Liver (tissue), 8 donors: ENCODE measurements at regions not wholly inside any gene's neighbourhood (a gene's known extent, or its start where the extent isn't known, plus 50 kb on each side); places are given as distances from the start of the nearest gene placed in this dataset.

Experiments
- DNase-seq: peaks from one replicate; pipeline ENCODE4 v3.0.0-alpha.2; 2017; ENCODE audit warnings: low spot score
- H3K27ac ChIP-seq, 2 donors: one replicate each; pipeline ENCODE4 v1.7.0; 2013; ENCODE audit warnings: inconsistent platforms in 2 of 2, low read length in 2 of 2, control low read depth in 1 of 2, low read depth in 1 of 2, mild to moderate bottlenecking in 1 of 2
- H3K27me3 ChIP-seq, 4 donors: one replicate each; pipeline versions ENCODE4 v1.6.1 to v1.7.0; 2013; ENCODE audit warnings: low read length in 3 of 4, inconsistent platforms in 1 of 4, mild to moderate bottlenecking in 1 of 4, moderate library complexity in 1 of 4; ENCODE audit not compliant: control insufficient read depth in 4 of 4, insufficient read depth in 4 of 4
- H3K36me3 ChIP-seq, 4 donors: one replicate each; pipeline versions ENCODE4 v1.6.1 to v1.7.0; 2013; ENCODE audit warnings: low read length in 3 of 4, mild to moderate bottlenecking in 3 of 4, low read depth in 1 of 4, moderate library complexity in 1 of 4; ENCODE audit not compliant: control insufficient read depth in 4 of 4, insufficient read depth in 3 of 4
- H3K4me1 ChIP-seq, 4 donors: one replicate each; pipeline versions ENCODE4 v1.6.1 to v1.7.0; 2013; ENCODE audit warnings: low read length in 3 of 4, mild to moderate bottlenecking in 3 of 4, moderate library complexity in 1 of 4; ENCODE audit not compliant: control insufficient read depth in 4 of 4, insufficient read depth in 4 of 4
- H3K4me3 ChIP-seq, 3 donors: one replicate each; pipeline versions ENCODE4 v1.6.1 to v1.7.0; 2013; ENCODE audit warnings: low read length in 3 of 3, control low read depth in 1 of 3, low read depth in 1 of 3, mild to moderate bottlenecking in 1 of 3
- H3K9ac ChIP-seq, 2 donors: one replicate each; pipeline ENCODE4 v1.7.0; 2013; ENCODE audit warnings: low read length in 2 of 2, mild to moderate bottlenecking in 2 of 2, moderate library complexity in 2 of 2, control low read depth in 1 of 2, low read depth in 1 of 2
- H3K9me3 ChIP-seq, 4 donors: one replicate each; pipeline versions ENCODE4 v1.6.1 to v1.7.0; 2013; ENCODE audit warnings: low read length in 3 of 4; ENCODE audit not compliant: control insufficient read depth in 4 of 4
- ATF3 ChIP-seq: IDR thresholded peaks from 2 replicates; pipeline ENCODE4 v1.6.1; 2016; ENCODE audit warnings: antibody characterized with exemption
- EGR1 ChIP-seq, 2 donors: IDR thresholded peaks; 2 replicates each; pipeline ENCODE4 v1.6.1; 2016 to 2018; ENCODE audit warnings: antibody characterized with exemption in 2 of 2, low read depth in 2 of 2
- FOXA1 ChIP-seq: IDR thresholded peaks from 2 replicates; pipeline ENCODE4 v1.6.1; 2016; ENCODE audit warnings: antibody characterized with exemption
- FOXA2 ChIP-seq: IDR thresholded peaks from 2 replicates; pipeline ENCODE4 v1.6.1; 2016; ENCODE audit warnings: antibody characterized with exemption
- GABPA ChIP-seq, 2 donors: IDR thresholded peaks in 1 of 2; conservative IDR thresholded peaks in 1 of 2; 2 replicates each; pipeline ENCODE4 v1.6.1; 2016; ENCODE audit warnings: antibody characterized with exemption in 2 of 2, mild to moderate bottlenecking in 1 of 2, moderate library complexity in 1 of 2
- HNF4A ChIP-seq, 2 donors: conservative IDR thresholded peaks; 2 replicates each; pipeline ENCODE4 v1.6.1; 2016; ENCODE audit warnings: antibody characterized with exemption in 2 of 2, mild to moderate bottlenecking in 2 of 2
- HNF4G ChIP-seq: IDR thresholded peaks from 2 replicates; pipeline ENCODE4 v1.6.1; 2016; ENCODE audit warnings: antibody characterized with exemption
- JUND ChIP-seq, 2 donors: IDR thresholded peaks; 2 replicates each; pipeline ENCODE4 v1.6.1; 2016; ENCODE audit warnings: antibody characterized with exemption in 2 of 2
- MAX ChIP-seq: IDR thresholded peaks from 2 replicates; pipeline ENCODE4 v1.6.1; 2016; ENCODE audit warnings: antibody characterized with exemption
- NR2F2 ChIP-seq: IDR thresholded peaks from 2 replicates; pipeline ENCODE4 v1.6.1; 2016; ENCODE audit warnings: antibody characterized with exemption
- RAD21 ChIP-seq, 2 donors: IDR thresholded peaks; 2 replicates each; pipeline ENCODE4 v1.6.1; 2016; ENCODE audit warnings: antibody characterized with exemption in 2 of 2, mild to moderate bottlenecking in 2 of 2
- RXRA ChIP-seq, 2 donors: IDR thresholded peaks; 2 replicates each; pipeline ENCODE4 v1.6.1; 2017 to 2018; ENCODE audit warnings: antibody characterized with exemption in 2 of 2, mild to moderate bottlenecking in 1 of 2
- SP1 ChIP-seq: IDR thresholded peaks from 2 replicates; pipeline ENCODE4 v1.6.1; 2018; ENCODE audit warnings: antibody characterized with exemption, mild to moderate bottlenecking
- TAF1 ChIP-seq: conservative IDR thresholded peaks from 2 replicates; pipeline ENCODE4 v1.6.1; 2016; ENCODE audit warnings: antibody characterized with exemption, mild to moderate bottlenecking
- YY1 ChIP-seq: IDR thresholded peaks from 2 replicates; pipeline ENCODE4 v1.6.1; 2016; ENCODE audit warnings: antibody characterized with exemption, mild to moderate bottlenecking
- ZBTB33 ChIP-seq: IDR thresholded peaks from 2 replicates; pipeline ENCODE4 v1.6.1; 2016; ENCODE audit warnings: antibody characterized with exemption
- WGBS: extraction: QIAGEN DNeasy Blood & Tissue Kit; methylation state at CpG from one replicate; pipeline ENCODE4 v1.1.7; 2013; 5-methylcytosine and 5-hydroxymethylcytosine counted together
- TF ChIP-seq, protein P1 (sequence below): fragments of 150-350 bp; IDR thresholded peaks from 2 replicates; pipeline ENCODE4 v1.5.1; 2017; ENCODE audit warnings: improper control_type of control experiment, low read depth, low read length; ENCODE audit not compliant: missing input control
- donor health status: healthy.
- donor health status: healthy.
- donor health status: healthy.
- donor health status: healthy.
- donor health status: healthy.

- TF ChIP-seq ZBTB33 = no peak
- TF ChIP-seq FOXA1 = no peak
- TF ChIP-seq RAD21 (IDR thresholded peaks at IDR 0.05) = no peak
- TF ChIP-seq, protein P1, sequence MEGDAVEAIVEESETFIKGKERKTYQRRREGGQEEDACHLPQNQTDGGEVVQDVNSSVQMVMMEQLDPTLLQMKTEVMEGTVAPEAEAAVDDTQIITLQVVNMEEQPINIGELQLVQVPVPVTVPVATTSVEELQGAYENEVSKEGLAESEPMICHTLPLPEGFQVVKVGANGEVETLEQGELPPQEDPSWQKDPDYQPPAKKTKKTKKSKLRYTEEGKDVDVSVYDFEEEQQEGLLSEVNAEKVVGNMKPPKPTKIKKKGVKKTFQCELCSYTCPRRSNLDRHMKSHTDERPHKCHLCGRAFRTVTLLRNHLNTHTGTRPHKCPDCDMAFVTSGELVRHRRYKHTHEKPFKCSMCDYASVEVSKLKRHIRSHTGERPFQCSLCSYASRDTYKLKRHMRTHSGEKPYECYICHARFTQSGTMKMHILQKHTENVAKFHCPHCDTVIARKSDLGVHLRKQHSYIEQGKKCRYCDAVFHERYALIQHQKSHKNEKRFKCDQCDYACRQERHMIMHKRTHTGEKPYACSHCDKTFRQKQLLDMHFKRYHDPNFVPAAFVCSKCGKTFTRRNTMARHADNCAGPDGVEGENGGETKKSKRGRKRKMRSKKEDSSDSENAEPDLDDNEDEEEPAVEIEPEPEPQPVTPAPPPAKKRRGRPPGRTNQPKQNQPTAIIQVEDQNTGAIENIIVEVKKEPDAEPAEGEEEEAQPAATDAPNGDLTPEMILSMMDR = no peak
- no peak for TF ChIP-seq HNF4G
These were observed 1160.9 kb upstream of the TMEM132C start (continued) for GRCh38 chr12:127106041-127106440.

DNA sequence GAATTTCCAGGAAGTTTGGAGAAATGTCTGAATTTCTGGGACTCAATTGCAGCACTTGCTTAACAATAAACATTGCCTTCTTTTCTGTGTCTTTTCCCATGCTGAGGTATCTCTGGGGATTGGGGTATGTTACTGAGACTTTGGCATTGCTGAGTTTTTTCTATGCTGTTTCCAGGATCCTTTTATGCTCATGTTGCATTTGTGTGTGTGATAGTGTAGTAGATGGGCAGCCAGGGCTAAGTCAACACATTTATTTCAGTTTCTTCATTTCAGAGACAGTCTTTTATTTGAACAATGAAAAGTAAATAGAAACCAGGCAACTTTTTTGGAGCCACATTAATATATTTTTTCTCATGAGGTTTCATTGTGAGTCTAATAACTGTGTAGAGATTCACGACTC is 1160.3 kb upstream of the TMEM132C start:
- H3K4me3 ChIP-seq = no peak overlapping the region
- no peak overlapping the region for H3K9ac ChIP-seq
- no peak overlapping the region for H3K27ac ChIP-seq
- no peaks in the 10 kb centered on the region for H3K27me3 ChIP-seq
- no peaks in the 10 kb centered on the region for H3K4me1 ChIP-seq
- H3K36me3 ChIP-seq = no peaks in the 10 kb centered on the region
- DNase-seq = no peak
- 59% methylated on average over 1 of the region's 1 CpG for WGBS
- no peaks in the 10 kb centered on the region for H3K9me3 ChIP-seq
- TF ChIP-seq RAD21 (IDR thresholded peaks at IDR 0.05) (no peak), ATF3 (no peak), MAX (no peak), HNF4G (no peak), TAF1 (no peak), JUND (IDR thresholded peaks at IDR 0.05) (no peak)
- TF ChIP-seq, protein P1 = no peak

DNA sequence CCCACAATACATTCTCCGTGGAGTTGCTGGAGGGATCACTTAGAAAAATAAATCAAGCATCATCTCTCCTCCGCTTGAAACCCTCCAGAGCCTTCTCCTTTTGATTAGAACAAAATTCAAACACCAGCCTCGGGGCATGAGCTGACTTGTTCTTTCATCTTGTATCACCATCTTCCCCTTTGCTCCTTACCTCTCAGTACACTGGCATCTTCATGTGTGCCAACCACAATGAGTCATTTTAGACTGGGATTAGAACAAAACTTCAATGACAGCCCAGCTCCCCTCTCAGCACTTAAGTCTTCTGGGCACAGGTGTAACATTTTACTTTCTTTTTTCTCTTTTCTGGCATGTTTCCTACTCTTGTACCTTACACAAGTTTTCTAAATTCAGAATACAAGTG is 1159.2 kb upstream of the TMEM132C start:
- H3K27ac ChIP-seq = no peak overlapping the region
- 76% methylated on average over 3 of the region's 3 CpGs for WGBS
- TF ChIP-seq SP1 = no peak
- TF ChIP-seq TAF1 = no peak
- no peak for TF ChIP-seq YY1
- TF ChIP-seq JUND (IDR thresholded peaks at IDR 0.05) = no peak
- TF ChIP-seq, protein P1 = no peak
- no peak for TF ChIP-seq RAD21 (IDR thresholded peaks at IDR 0.05)
- no peak for TF ChIP-seq HNF4A (conservative IDR thresholded peaks at IDR 0.05)
- TF ChIP-seq FOXA2 = no peak
- no peak for TF ChIP-seq HNF4G
- TF ChIP-seq NR2F2 = no peak
- TF ChIP-seq ZBTB33 = no peak
- no peak for TF ChIP-seq FOXA1
- no peak for TF ChIP-seq RXRA (IDR thresholded peaks at IDR 0.05)
- TF ChIP-seq EGR1 (IDR thresholded peaks at IDR 0.05; ENCODE audit: low read depth in 2 of 2) = no peak
- no peak for TF ChIP-seq GABPA (IDR thresholded peaks at IDR 0.05 in 1 of 2, conservative IDR thresholded peaks at IDR 0.05 in 1 of 2)
- TF ChIP-seq ATF3 = no peak

More for the DNA sequence above, 1159.2 kb upstream of the TMEM132C start:
- Histone ChIP-seq H3K36me3 (no peaks in the 10 kb centered on the region), H3K9ac (no peak overlapping the region), H3K4me3 (no peak overlapping the region), H3K4me1 (no peaks in the 10 kb centered on the region), H3K9me3 (no peaks in the 10 kb centered on the region), H3K27me3 (no peaks in the 10 kb centered on the region)
- DNase-seq = no peak
